ENCODE measurements at regions not wholly inside any gene's neighbourhood (a gene's known extent, or its start where the extent isn't known, plus 50 kb on each side); places are given as distances from the start of the nearest gene placed in this dataset.

DNA sequence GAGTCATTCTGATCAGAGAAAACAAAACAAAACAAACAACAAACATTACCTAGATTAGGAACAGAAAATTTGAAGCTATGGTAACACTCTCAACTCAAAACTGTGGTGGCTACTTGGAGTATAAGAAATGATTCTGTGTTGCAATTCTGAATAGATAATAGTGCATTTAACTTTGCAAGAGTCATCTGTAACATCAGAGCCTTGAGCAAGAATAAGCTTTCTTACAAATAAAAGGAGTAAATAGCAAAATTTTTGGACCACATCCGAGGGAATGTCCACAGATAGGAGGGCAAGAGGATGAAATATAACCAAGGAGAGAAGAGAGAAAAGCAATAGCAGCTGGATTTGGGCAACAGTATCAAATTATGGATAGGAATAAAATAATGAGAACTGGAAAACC, 1090.6 kb downstream of the SLC6A15 start:
- TF ChIP-seq CTCF (IDR thresholded peaks at IDR 0.05; ENCODE audit: low read depth, low read length) (no peak), EZH2phosphoT487 (IDR thresholded peaks at IDR 0.05; ENCODE audit: low read depth) (no peak)
